Caco-2 (cell line): ENCODE measurements at regions not wholly inside any gene's neighbourhood (a gene's known extent, or its start where the extent isn't known, plus 50 kb on each side); places are given as distances from the start of the nearest gene placed in this dataset.

Experiments
- BruUV-seq: library from RNA; stranded (reverse); fragments of 400-500 nt; replicated peaks from 2 replicates; lab custom pipeline; 2021; lab: Mats Ljungman, UMichigan
- CTCF ChIA-PET: fragments of 300-600 bp; sonication (Branson Sonifier 250); formaldehyde crosslinking; loops from one replicate; lab custom pipeline; 2022; ENCODE audit warnings: antibody characterized with exemption; lab: Charles Lee
- POLR2A ChIA-PET: fragments of 300-600 bp; sonication (Branson Sonifier 250); formaldehyde crosslinking; loops from one replicate; lab custom pipeline; 2022; ENCODE audit warnings: antibody characterized with exemption; lab: Charles Lee
- DNase-seq, 2 experiments: peaks; one replicate each; pipeline versions ENCODE4 v3.0.0 to v3.0.0-alpha.2; 2020 to 2022
- H3K27me3 ChIP-seq: replicated peaks from 2 replicates; pipeline ENCODE4 v1.6.0; 2011; ENCODE audit warnings: low read length; ENCODE audit not compliant: control insufficient read depth, insufficient read depth
- H3K36me3 ChIP-seq: 2 replicates; pipeline ENCODE4 v1.5.1; 2011; ENCODE audit warnings: low read length; ENCODE audit not compliant: control insufficient read depth, insufficient read depth
- H3K4me1 ChIP-seq: fragments of 250-450 bp; sonication (Bioruptor Pico); 2 replicates; pipeline ENCODE4 v1.5.1; 2020; ENCODE audit warnings: mild to moderate bottlenecking
- H3K4me3 ChIP-seq: 2 replicates; pipeline ENCODE4 v1.5.1; 2011; ENCODE audit warnings: low read depth, mild to moderate bottlenecking, control low read depth, low read length
- H3K9me3 ChIP-seq: fragments of 250-450 bp; sonication (Bioruptor Pico); 2 replicates; pipeline ENCODE4 v1.5.1; 2020; ENCODE audit warnings: mild to moderate bottlenecking, moderate library complexity
- H3K27ac Mint-ChIP-seq: one replicate; pipeline ENCODE4 v1.8.0; 2022; ENCODE audit warnings: mixed read lengths; ENCODE audit not compliant: unreplicated experiment
- H3K27me3 Mint-ChIP-seq: one replicate; pipeline ENCODE4 v1.8.0; 2022; ENCODE audit warnings: mixed read lengths; ENCODE audit not compliant: insufficient read depth, unreplicated experiment
- H3K36me3 Mint-ChIP-seq: one replicate; pipeline ENCODE4 v1.8.0; 2022; ENCODE audit warnings: mild to moderate bottlenecking, mixed read lengths; ENCODE audit not compliant: insufficient read depth, unreplicated experiment
- H3K4me1 Mint-ChIP-seq: one replicate; pipeline ENCODE4 v1.8.0; 2022; ENCODE audit warnings: low read depth, mixed read lengths; ENCODE audit not compliant: unreplicated experiment
- H3K4me3 Mint-ChIP-seq: one replicate; pipeline ENCODE4 v1.8.0; 2022; ENCODE audit warnings: mild to moderate bottlenecking, moderate library complexity, mixed read lengths; ENCODE audit not compliant: unreplicated experiment
- H3K9me3 Mint-ChIP-seq: one replicate; pipeline ENCODE4 v1.8.0; 2022; ENCODE audit warnings: mixed read lengths; ENCODE audit not compliant: unreplicated experiment
- CTCF ChIP-seq, 2 experiments: fragments of 200-600 bp in 1 of 2; IDR thresholded peaks; 1 replicate in 1 of 2; 2 replicates in 1 of 2; pipeline versions ENCODE4 v1.5.1 to v1.8.0; 2011 to 2022; ENCODE audit warnings: antibody characterized with exemption in 1 of 2, control low read depth in 1 of 2, inconsistent platforms in 1 of 2, low read depth in 1 of 2, low read length in 1 of 2, mild to moderate bottlenecking in 1 of 2, moderate library complexity in 1 of 2; ENCODE audit not compliant: insufficient read depth in 1 of 2, severe bottlenecking in 1 of 2, unreplicated experiment in 1 of 2
- intact Hi-C: fragments of 100-400 bp; cut with micrococcal nuclease; formaldehyde crosslinking; loops from one replicate; pipeline ENCODE4 v1.10.0; 2022; ENCODE audit not compliant: unreplicated experiment

- no TSS peak for BruUV-seq
- CTCF ChIA-PET = no interaction called here
- Mint-ChIP-seq H3K27me3 (no peaks in the 10 kb centered on the region), H3K27ac (no peak overlapping the region), H3K36me3 (no peaks in the 10 kb centered on the region), H3K4me1 (no peaks in the 10 kb centered on the region), H3K9me3 (no peaks in the 10 kb centered on the region), H3K4me3 (no peak overlapping the region)
- Histone ChIP-seq H3K9me3 (no peaks in the 10 kb centered on the region), H3K36me3 (no peaks in the 10 kb centered on the region), H3K4me1 (no peaks in the 10 kb centered on the region), H3K4me3 (no peak overlapping the region), H3K27me3 (no peaks in the 10 kb centered on the region)
- no peak for TF ChIP-seq CTCF (IDR thresholded peaks at IDR 0.05; ENCODE audit: insufficient read depth in 1 of 2, low read depth in 1 of 2, low read length in 1 of 2, severe bottlenecking in 1 of 2, unreplicated experiment in 1 of 2)
- DNase-seq = no peak
- intact Hi-C loops = no loop called here
- POLR2A ChIA-PET = no interaction called here
These were observed 177.8 kb upstream of the SGCD start for GRCh38 chr5:156149213-156149612.

GRCh38 chr5:156153602-156154001, 173.4 kb upstream of the SGCD start:
- intact Hi-C loops = no loop called here
- H3K27me3 Mint-ChIP-seq = no peaks in the 10 kb centered on the region
- no peaks in the 10 kb centered on the region for H3K4me1 Mint-ChIP-seq
- H3K9me3 Mint-ChIP-seq = no peaks in the 10 kb centered on the region
- no peak overlapping the region for H3K4me3 Mint-ChIP-seq
- Histone ChIP-seq H3K36me3 (no peaks in the 10 kb centered on the region), H3K27me3 (no peaks in the 10 kb centered on the region), H3K9me3 (no peaks in the 10 kb centered on the region), H3K4me1 (no peaks in the 10 kb centered on the region), H3K4me3 (no peak overlapping the region)
- no peak for DNase-seq
- no peak for TF ChIP-seq CTCF (IDR thresholded peaks at IDR 0.05; ENCODE audit: insufficient read depth in 1 of 2, low read depth in 1 of 2, low read length in 1 of 2, severe bottlenecking in 1 of 2, unreplicated experiment in 1 of 2)
- POLR2A ChIA-PET = no interaction called here
- CTCF ChIA-PET = no interaction called here
- H3K36me3 Mint-ChIP-seq = no peaks in the 10 kb centered on the region
- no TSS peak for BruUV-seq
- no peak overlapping the region for H3K27ac Mint-ChIP-seq

DNA sequence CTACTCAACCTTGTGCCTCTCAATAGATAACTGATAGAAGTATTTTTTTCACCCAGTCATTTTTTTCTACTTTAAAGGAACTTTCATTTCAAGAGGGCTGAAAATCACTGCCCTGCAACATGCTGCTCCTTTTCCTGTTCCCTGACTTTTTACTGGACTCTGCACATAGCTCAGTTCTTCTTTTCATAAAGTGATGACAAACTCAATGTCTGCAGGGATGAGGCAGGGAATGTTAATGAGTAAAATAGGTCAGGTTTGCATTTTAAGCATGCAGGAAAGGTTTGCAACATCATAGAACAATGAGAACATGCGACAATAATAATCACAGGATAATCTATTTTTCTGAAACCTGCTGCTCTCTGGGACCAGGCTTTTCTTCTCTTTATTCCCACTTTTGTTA, 172.2 kb upstream of the SGCD start:
- DNase-seq = no peak
- no peaks in the 10 kb centered on the region for H3K27me3 Mint-ChIP-seq
- no peak for TF ChIP-seq CTCF (IDR thresholded peaks at IDR 0.05; ENCODE audit: insufficient read depth in 1 of 2, low read depth in 1 of 2, low read length in 1 of 2, severe bottlenecking in 1 of 2, unreplicated experiment in 1 of 2)
- Histone ChIP-seq H3K9me3 (no peaks in the 10 kb centered on the region), H3K4me1 (no peaks in the 10 kb centered on the region), H3K27me3 (no peaks in the 10 kb centered on the region), H3K36me3 (no peaks in the 10 kb centered on the region), H3K4me3 (no peak overlapping the region)
- no peak overlapping the region for H3K4me3 Mint-ChIP-seq
- H3K9me3 Mint-ChIP-seq = no peaks in the 10 kb centered on the region
- H3K4me1 Mint-ChIP-seq = no peaks in the 10 kb centered on the region
- no peak overlapping the region for H3K27ac Mint-ChIP-seq
- POLR2A ChIA-PET = no interaction called here
- BruUV-seq = no TSS peak
- no peaks in the 10 kb centered on the region for H3K36me3 Mint-ChIP-seq
- intact Hi-C loops = no loop called here
- CTCF ChIA-PET = no interaction called here
